DOHH2 (cell line): ENCODE measurements at regions not wholly inside any gene's neighbourhood (a gene's known extent, or its start where the extent isn't known, plus 50 kb on each side); places are given as distances from the start of the nearest gene placed in this dataset.

Source experiments
- H3F3A ChIP-seq: fragments of 200-600 bp; sonication (generic), shearing (Covaris generic); 2 replicates; pipeline ENCODE4 v1.6.0; 2016; ENCODE audit warnings: antibody characterized with exemption, mild to moderate bottlenecking; ENCODE audit not compliant: control insufficient read depth, insufficient read depth
- H3K27ac ChIP-seq: fragments of 200-600 bp; sonication (generic); 2 replicates; pipeline ENCODE4 v1.5.1; 2014; ENCODE audit warnings: low read depth, mild to moderate bottlenecking, low read length, moderate library complexity
- H3K27me3 ChIP-seq: fragments of 200-600 bp; sonication (generic); 2 replicates; pipeline ENCODE4 v1.6.1; 2014; ENCODE audit warnings: mild to moderate bottlenecking, low read length, mixed read lengths; ENCODE audit not compliant: control insufficient read depth
- H3K36me3 ChIP-seq: fragments of 200-600 bp; sonication (generic); 2 replicates; pipeline ENCODE4 v1.6.1; 2014; ENCODE audit warnings: mild to moderate bottlenecking, low read length, moderate library complexity, mixed read lengths; ENCODE audit not compliant: control insufficient read depth
- H3K4me1 ChIP-seq: fragments of 200-600 bp; sonication (generic); 2 replicates; pipeline ENCODE4 v1.6.1; 2014; ENCODE audit warnings: mild to moderate bottlenecking, low read length, mixed read lengths; ENCODE audit not compliant: control insufficient read depth
- H3K4me2 ChIP-seq: fragments of 200-600 bp; sonication (generic); 2 replicates; pipeline ENCODE4 v1.6.0; 2014; ENCODE audit warnings: mild to moderate bottlenecking, low read length, moderate library complexity
- H3K4me3 ChIP-seq: fragments of 200-600 bp; sonication (generic); 2 replicates; pipeline ENCODE4 v1.5.1; 2014; ENCODE audit warnings: mild to moderate bottlenecking, low read length, mixed read lengths
- H3K79me2 ChIP-seq: fragments of 200-600 bp; sonication (generic); 2 replicates; pipeline ENCODE4 v1.6.1; 2014; ENCODE audit warnings: mild to moderate bottlenecking, low read length, mixed read lengths; ENCODE audit not compliant: control insufficient read depth
- H3K9me2 ChIP-seq: fragments of 200-600 bp; sonication (generic); replicated peaks from 2 replicates; pipeline ENCODE4 v1.6.1; 2014; ENCODE audit warnings: mild to moderate bottlenecking, low read length, mixed read lengths; ENCODE audit not compliant: control insufficient read depth
- H3K9me3 ChIP-seq: fragments of 200-600 bp; sonication (generic); 2 replicates; pipeline ENCODE4 v1.6.1; 2014; ENCODE audit warnings: antibody characterized with exemption, low read length, mixed read lengths; ENCODE audit not compliant: control insufficient read depth, insufficient read depth
- H4K20me1 ChIP-seq: fragments of 200-600 bp; sonication (generic); 2 replicates; pipeline ENCODE4 v1.6.0; 2014; ENCODE audit warnings: low read depth, mild to moderate bottlenecking, antibody characterized with exemption, low read length, moderate library complexity; ENCODE audit not compliant: control insufficient read depth, insufficient read depth
- CTCF ChIP-seq: fragments of 200-600 bp; sonication (generic); IDR thresholded peaks from one replicate; pipeline ENCODE4 v1.5.1; 2014; ENCODE audit warnings: antibody characterized with exemption, mild to moderate bottlenecking, low read depth, low read length; ENCODE audit not compliant: poor library complexity, severe bottlenecking
- EZH2phosphoT487 ChIP-seq: fragments of 200-600 bp; sonication (generic); IDR thresholded peaks from 2 replicates; pipeline ENCODE4 v1.6.1; 2017; ENCODE audit warnings: borderline replicate concordance, mild to moderate bottlenecking, antibody characterized with exemption, low read length, moderate library complexity, mixed read lengths

GRCh38 chr5:2901096-2901495 is 149.6 kb upstream of the IRX2 start:
- Histone ChIP-seq H4K20me1 (no peaks in the 10 kb centered on the region), H3K27ac (no peak overlapping the region), H3K4me2 (no peak overlapping the region), H3K79me2 (no peaks in the 10 kb centered on the region), H3K4me3 (no peak overlapping the region), H3K9me3 (peaks cover 29% of the 10 kb centered on the region; the same call in 1 of the 2 replicates), H3K9me2 (no peaks in the 10 kb centered on the region), H3K4me1 (no peaks in the 10 kb centered on the region), H3F3A (no peaks in the 10 kb centered on the region), H3K36me3 (no peaks in the 10 kb centered on the region), H3K27me3 (no peaks in the 10 kb centered on the region)
- TF ChIP-seq EZH2phosphoT487 (no peak), CTCF (no peak)

DNA sequence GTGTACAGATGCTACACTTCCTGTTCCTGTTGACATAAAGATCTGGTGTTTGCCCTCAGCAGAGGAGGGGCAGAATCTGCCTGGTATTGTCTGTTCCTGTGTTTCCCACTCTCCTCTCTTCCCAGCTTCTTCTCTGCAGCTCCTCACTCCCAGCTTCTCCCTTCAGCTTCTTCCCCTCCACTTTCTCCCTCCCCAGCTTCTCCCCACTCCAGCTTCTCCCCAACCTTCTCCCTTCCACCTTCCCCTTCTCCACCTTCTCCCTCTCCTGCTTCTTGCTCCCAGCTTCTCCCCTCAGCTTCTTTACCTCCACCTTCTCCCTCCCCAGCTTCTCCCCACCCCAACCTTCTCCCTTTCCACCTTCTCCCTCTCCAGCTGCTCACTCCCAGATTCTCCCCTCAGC is 148.9 kb upstream of the IRX2 start:
- Histone ChIP-seq H3K4me1 (no peaks in the 10 kb centered on the region), H3K9me3 (peaks cover 25% of the 10 kb centered on the region; the same call in 1 of the 2 replicates), H3K36me3 (no peaks in the 10 kb centered on the region), H3K27ac (no peak overlapping the region), H3K9me2 (no peaks in the 10 kb centered on the region), H3K4me3 (no peak overlapping the region), H3K79me2 (no peaks in the 10 kb centered on the region), H3K27me3 (no peaks in the 10 kb centered on the region), H3K4me2 (no peak overlapping the region), H4K20me1 (no peaks in the 10 kb centered on the region), H3F3A (no peaks in the 10 kb centered on the region)
- no peak for TF ChIP-seq EZH2phosphoT487
- TF ChIP-seq CTCF, result no peak

- Histone ChIP-seq H3K79me2 (no peaks in the 10 kb centered on the region), H3K27me3 (no peaks in the 10 kb centered on the region), H4K20me1 (no peaks in the 10 kb centered on the region), H3K27ac (no peak overlapping the region), H3F3A (no peaks in the 10 kb centered on the region), H3K9me3 (peaks cover 25% of the 10 kb centered on the region; the same call in 1 of the 2 replicates), H3K36me3 (no peaks in the 10 kb centered on the region), H3K4me3 (no peak overlapping the region), H3K4me1 (no peaks in the 10 kb centered on the region), H3K4me2 (no peak overlapping the region), H3K9me2 (no peaks in the 10 kb centered on the region)
- TF ChIP-seq CTCF, result no peak
- TF ChIP-seq EZH2phosphoT487, result no peak
Measured at GRCh38 chr5:2899311-2899710, 147.8 kb upstream of the IRX2 start.
